ENCODE measurements at regions not wholly inside any gene's neighbourhood (a gene's known extent, or its start where the extent isn't known, plus 50 kb on each side); places are given as distances from the start of the nearest gene placed in this dataset.
A peak's percentile ranks its signal among the peaks of the same experiment; 100 is the strongest.

DNA sequence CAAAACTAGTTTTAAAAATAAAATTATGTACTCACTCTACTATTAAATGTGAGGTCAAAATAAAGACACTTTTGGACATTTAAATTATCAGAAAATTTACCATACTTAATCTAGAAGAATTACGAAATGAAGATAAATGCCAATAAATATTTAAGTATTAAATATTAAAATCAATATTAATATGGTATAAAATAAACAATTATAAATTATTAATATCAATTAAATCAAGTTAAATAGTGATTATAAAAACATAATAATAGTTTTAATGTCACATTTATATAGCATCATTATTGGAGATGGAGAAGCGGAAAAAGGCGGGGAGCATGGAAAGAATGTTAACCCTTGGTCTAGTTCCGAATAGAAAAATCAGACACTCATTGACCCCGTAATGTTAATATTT is 224.3 kb upstream of the MDGA2 start:
- DNase-seq (ENCODE audit: low spot score) = no peak

DNA sequence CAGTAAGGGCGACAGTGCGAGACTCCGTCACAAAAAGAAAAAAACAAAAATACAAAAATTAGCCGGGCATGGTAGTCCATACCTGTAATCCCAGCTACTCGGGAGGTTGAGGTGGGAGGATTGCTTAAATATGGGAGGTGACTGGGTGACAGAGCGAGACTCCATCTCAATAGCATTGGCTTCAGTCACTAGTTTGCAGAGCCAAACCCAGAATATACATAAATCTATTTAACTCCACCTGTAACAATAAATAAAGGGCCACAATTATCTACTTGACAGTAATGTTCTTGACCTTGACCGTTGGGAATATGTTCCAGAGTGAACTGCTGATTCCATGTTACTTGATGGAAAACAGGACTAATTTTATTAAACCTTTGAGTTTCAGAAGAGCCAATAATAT is 198.9 kb upstream of the MDGA2 start:
- DNase-seq (ENCODE audit: low spot score) = no peak

DNA sequence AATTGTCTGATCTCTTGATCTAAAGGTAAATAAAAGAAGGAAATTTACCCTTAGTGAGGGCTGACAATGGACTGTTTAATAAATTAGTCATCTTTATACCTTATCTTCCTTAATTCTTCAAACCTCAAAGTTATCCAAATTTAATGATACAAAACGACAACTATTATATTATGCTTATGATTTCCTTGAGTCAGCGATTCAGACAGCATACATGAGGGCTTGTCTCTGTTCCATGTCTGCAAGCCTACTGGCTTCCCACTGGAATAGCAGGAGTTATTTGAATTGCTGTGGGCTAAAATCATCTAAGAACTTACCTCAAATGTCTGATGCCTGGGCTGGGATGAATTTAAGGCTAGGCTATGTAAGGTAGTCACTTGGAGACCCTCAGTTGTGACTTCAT is 197.2 kb upstream of the MDGA2 start:
- no peak for DNase-seq (ENCODE audit: low spot score)

DNA sequence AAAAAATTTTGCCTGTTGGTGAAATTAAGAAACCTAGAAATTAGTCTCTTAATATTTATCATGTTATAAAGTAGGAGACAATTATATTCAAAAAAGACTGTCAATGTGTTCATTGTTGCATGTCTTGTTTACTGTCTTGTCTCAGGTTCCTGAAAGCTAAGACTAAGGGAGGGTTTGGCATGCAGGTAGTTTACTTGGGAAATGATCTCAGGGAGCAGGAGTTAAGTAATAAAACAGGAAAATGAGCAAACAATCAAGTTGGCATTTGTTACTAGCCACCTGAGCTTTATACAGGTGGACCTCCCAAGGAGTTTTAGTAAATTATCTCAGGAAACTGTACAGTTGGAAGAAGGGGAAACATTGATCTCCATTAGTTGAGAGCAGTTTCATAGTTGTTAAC is 188.0 kb upstream of the MDGA2 start:
- no peak for DNase-seq (ENCODE audit: low spot score)

DNA sequence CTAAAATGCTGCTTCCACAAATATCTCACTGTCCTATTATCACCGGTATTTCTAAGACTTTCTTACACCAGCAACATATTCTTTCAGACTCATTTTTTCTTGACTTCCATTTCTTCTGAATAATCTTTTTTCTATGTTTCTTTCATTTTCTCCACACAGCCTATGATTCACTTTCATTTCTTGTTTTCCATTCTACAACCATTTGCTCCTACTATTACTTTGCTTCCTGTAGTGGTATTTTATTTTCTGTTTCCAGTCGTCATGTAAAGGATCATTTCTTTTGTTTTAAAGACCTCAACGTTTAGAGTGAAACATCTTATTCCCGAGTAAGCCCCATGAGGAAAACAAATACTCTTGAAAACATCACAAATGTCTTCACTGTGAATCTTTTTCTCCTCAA is 182.2 kb upstream of the MDGA2 start:
- DNase-seq (ENCODE audit: low spot score) = no peak

DNA sequence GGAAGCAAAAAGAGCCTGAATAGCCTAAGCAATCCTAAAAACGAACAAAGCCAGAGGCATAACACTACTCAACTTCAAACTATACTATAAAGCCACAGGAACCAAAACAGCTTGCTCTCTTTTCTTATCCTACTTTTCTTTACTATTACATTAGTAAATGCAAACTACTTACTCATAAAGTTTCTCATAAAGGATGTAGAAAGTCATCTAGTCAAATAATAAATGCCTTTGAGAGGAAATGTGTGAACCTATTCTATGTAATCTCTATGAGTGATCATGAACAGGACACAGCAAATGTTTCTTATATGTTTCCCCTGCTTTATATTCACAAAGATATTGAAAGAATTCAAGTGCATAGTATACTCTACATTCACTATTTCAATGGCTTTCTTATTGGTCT is 176.9 kb upstream of the MDGA2 start:
- no peak for DNase-seq (ENCODE audit: low spot score)

DNA sequence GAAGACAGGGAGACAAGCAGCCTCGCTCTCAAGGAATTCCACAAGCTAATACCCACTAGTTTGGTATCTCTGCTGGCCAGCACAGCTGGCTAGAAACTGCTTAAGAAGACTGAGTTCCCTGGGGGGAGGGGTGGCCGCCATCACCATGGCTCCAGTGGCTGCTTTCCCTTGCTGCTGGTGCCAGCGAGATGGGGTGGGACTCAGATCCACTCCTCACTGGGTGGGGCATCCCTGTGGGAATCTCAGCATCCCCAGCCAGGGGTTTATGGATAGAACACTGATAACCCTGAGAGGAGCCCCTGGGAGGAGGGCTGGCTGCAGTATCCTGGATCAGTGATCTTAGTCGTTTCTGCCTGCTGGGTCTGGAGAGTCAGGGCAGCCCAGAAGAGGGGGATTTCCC is 170.6 kb upstream of the MDGA2 start:
- no peak for DNase-seq (ENCODE audit: low spot score)

DNA sequence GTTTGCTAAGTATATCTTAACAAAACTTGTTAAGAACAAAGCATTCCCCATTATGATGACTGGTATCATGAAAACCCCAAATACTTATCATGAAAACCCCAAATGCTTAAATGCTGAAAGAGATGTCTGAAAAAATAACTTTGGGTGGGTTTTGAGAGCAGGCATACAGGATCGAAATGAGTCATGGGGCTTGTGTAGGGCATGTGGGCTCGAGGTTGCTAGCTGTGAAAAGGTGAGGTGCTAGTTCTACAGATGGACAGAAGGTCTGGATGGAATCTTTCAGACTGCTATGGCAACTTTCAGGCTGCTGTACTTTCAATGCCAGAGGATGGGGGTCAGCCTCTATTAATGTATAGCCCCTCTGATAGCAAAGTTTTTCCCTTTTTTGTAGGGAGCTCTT is 167.8 kb upstream of the MDGA2 start:
- DNase-seq (ENCODE audit: low spot score) = no peak

DNA sequence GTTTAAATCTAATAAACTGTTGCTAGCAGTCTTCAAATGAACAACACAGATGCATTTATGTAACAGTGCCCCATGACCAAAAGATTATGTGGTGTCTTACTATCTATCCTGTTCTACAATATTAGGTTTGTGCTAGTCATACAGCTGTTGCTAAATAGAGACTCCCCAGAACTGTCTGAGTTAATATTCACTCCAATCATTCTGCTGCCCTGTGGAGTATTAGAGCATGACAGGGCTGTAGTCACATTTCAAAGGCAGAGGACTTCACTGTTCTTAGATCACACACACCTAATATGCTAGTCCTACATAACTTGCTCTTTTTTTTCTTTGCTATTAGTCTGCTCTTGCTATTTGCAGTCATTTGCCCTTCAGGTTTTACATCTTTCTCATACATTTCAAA is 157.6 kb upstream of the MDGA2 start:
- peak; percentile 11 for DNase-seq (ENCODE audit: low spot score)

DNA sequence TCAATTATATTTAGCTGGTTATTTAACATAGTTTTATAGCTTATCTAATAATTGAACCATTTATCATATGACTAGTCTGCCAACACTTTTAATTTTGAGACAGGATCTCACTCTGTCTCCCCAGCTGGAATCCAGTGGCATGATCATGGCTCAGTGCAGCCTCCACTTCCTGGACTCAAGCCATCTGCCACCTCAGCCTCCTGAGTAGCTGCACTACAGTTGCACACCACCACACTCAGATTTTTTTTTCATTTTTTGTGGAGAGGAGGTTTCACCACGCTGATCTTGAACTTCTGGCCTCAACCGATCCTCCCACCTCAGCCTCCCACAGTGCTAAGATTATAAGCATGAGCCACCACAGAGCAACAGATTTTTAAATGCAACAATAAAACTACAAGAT is 151.4 kb upstream of the MDGA2 start:
- DNase-seq (ENCODE audit: low spot score) = no peak

DNA sequence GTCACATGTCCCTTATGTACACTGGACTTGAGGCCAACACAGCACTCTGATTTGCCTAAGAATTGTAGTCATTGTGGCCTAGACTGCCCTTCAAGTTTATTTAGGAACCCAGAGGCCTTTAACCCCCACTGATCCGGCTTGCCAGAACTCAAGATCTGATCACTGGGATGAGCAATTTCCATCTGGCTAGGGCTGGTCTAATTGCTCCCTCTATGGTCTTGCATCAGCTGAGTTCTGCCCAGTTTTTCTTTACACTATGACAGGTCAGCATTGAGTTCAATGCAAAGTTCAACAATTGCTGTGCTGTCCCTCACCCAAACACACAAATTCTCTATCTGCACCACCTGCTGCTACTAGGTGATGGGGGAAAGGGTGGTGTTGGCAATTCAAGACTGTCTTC is 146.9 kb upstream of the MDGA2 start:
- DNase-seq (ENCODE audit: low spot score) = no peak

DNA sequence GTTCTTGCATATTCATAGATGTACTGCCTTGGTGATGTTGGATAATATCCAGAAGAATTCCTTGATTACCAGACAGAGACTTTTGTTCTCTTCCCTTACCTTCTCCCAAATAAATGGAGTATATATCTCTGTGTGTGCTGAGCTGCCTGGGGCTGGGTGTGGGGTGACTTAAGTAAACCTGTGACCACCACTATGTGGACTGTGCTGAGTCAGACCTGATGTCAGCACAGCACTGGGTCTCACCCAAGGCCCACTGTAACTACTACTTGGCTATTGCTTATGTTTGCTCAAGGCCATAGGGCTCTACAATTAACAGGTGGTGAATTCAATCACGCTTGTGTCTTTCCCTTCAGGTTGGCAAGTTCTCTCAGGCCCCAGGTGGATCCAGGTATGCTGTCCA is 145.7 kb upstream of the MDGA2 start:
- DNase-seq (ENCODE audit: low spot score) = no peak

DNA sequence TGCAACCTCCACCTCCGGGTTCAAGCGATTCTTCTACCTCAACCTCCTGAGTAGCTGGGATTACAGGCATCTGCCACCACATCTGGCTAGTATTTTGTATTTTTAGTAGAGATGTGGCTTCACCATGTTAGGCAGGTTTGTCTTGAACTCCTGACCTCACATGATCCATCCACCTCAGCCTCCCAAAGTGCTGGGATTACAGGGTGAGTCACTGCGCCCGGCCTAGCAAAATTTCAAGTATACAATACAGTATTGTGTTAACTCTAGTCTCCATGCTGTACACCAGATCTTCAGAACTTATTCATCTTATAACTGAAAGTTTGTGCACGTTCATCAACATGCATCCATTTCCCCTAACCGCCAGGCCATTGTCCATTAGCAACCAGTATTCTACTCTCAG is 115.1 kb upstream of the MDGA2 start:
- DNase-seq (ENCODE audit: low spot score) = no peak

DNA sequence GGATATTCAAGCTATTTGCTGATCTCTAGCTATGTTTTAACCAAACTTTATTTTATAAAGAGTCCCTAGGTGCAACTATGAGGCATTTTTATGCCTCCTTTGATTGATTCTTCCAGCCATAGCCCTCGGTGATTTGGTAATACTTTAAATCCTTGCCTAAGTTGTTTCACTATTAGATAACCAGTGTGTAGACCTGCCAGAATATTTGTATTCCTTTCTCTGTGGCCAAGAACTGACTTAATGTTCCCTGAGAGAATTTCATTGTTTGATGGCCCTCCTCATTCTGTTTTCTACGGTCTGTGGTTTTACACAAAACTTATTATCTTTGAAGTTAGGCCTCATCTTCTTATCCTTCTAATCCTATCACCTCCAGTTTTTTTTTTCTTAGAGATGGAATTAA is 109.7 kb upstream of the MDGA2 start:
- no peak for DNase-seq (ENCODE audit: low spot score)

DNA sequence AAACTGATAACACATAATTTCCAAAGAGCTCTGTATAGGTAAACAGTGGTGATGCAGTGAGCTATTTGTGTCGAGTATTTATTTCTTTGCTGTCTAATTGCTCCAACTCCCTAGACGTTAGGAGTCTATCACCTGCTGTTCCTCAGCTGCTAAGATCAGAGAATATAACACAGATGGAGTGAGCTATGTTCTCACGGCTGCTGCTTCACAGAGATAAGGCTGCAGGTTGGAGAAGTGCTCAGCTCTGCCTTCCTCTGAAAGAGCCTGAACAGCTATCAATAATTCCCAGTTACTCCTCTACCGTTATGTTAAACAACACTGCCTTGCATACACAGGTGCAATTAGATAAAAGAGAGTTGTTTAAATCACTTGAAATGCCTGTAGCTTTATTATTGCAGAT is 103.2 kb upstream of the MDGA2 start:
- peak; percentile 8 for DNase-seq (ENCODE audit: low spot score)

DNA sequence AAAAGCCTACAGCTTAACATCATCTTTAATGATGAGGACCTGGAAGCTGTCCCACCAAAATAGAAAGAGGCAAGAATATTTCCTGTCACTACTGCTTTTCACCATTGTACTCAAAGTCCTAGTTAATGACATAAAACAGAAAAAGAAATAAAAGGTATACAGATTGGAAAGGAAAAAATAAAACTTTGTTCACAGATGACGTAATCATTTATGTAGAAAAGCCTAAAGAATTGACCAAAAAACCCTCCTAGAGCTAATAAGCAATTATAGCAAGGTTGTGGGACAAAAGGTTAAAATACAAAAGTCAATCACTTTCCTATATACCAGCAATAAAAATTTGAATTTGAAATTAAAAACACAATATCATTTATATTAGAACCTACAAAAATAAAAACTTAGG is 97.2 kb upstream of the MDGA2 start:
- no peak for DNase-seq (ENCODE audit: low spot score)

DNA sequence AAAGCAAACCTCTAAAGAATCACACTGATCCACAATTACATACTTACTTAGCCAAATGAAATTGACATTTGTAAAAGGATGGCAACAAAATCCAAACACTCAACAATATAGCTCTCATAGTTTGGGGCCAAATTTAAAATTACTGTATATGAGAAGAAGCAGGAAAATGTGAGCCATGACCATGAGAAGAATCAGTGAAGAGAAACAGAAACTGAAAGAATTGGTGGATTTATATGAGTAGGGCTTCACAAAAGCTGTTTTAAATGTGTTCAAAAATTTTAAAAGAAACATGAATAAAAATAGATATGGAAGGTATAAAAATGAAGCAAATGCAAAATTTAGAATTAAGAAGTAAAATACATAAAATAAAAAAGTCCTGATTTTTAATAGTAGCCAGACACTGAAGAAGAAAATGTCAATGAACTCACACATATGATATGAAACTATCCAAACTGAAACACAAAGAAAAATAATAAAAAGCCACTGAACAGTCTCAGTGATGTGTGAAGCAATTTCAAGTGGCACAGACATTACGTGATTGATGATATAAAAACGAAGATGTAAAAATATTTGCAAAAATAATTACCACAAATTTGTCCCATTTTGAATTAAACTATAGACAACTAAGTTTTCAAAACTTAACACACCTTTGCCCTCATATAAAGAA is 87.9 kb upstream of the MDGA2 start:
- DNase-seq (ENCODE audit: low spot score) = no peak

DNA sequence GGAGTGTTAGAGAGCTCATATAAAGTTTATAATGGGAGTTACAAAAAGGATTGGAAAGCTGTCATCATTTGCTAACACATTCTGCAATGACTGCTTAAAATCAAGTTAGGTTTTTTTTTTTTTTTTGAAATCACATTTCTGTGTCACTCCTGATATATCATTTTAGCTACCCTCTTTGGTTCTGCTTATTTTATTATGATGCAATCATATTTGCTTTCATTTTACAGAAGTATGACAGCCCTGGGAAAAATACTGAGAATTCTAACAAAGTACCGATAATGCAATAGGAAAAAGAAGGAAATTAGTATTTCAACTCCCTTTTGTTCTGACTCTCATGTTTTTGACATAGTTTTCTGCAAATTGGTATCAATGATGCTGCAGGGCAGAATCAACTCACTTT is 71.6 kb upstream of the MDGA2 start:
- no peak for DNase-seq (ENCODE audit: low spot score)

DNA sequence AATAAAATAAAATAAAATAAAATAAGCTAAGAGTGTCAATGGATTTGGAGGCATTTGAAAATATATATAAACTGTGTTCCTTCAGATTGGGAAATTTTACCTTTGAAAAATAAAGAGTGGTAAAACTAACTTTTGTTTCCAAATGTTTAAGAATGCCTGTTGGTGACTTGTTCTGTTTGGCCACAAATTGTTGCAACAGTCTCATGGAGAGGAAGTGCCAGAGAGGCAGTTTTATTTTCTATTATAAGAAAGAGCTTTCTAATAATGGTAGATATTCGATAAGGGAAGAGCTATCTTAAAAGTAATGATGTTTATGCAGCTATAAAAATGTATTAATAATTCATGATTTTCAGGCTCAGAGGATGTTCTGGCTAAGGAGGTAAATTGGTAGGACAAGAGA is 68.8 kb upstream of the MDGA2 start:
- DNase-seq (ENCODE audit: low spot score) = no peak

DNA sequence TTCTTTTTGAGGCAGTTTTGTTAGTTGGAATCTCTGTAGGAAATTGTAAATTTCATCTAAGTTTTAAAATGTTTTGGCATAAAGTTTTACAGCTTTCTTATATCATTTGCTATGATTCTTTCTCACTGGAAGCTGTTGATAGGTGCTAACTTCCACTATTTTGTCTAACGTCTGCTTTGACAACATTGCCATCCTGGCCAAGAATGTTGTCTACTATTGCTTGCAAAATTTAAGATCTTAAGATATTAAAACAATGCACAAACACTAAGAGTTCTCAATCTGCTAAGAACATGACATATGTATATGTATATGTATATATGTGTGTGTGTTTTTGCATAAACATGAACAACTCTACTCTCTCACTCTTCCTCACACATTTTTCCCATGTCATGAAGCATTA is 64.1 kb upstream of the MDGA2 start:
- no peak for DNase-seq (ENCODE audit: low spot score)

DNA sequence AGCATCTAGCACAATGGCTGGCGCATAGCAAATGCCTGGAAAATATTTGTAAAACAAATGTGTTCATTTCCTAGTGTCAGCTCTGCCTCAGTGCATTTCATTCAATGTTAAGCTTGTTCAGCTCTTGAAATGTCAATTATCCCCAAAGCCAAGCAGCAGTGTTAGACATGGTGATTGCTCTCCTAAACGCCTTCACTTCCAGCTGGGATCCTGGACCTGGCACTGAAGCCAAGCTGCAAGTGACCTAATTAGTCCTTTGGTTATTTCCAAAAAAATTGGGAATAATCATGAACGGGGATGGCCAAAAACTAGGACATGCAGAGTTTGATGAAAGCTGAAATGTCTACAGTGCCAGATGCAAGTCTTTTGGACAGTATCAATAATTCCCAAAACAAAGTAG is 54.9 kb upstream of the MDGA2 start:
- DNase-seq (ENCODE audit: low spot score) = no peak
